SK-N-SH (cell line): ENCODE measurements at regions not wholly inside any gene's neighbourhood (a gene's known extent, or its start where the extent isn't known, plus 50 kb on each side); places are given as distances from the start of the nearest gene placed in this dataset.

Source experiments
- CTCF ChIA-PET: fragments of 300-600, 350-600 bp; formaldehyde crosslinking; extraction: SDS; loops from one replicate; lab custom pipeline; 2021; lab: Yijun Ruan, JAX
- POLR2A ChIA-PET: fragments of 350-600 bp; sonication (Branson Sonifier 250); formaldehyde crosslinking; extraction: SDS; loops from one replicate; lab custom pipeline; 2020; ENCODE audit warnings: antibody characterized with exemption, inconsistent platforms; lab: Yijun Ruan, JAX
- DNase-seq: peaks from one replicate; pipeline ENCODE4 v3.0.0; 2012
- H2AFZ ChIP-seq: fragments of 200-600 bp; sonication (generic); 2 replicates; pipeline ENCODE4 v1.8.1; 2016; ENCODE audit warnings: antibody characterized with exemption, mild to moderate bottlenecking, low read depth
- H3F3A ChIP-seq: fragments of 200-600 bp; sonication (generic); replicated peaks from 2 replicates; pipeline ENCODE3; 2016; ENCODE audit warnings: antibody characterized with exemption, mild to moderate bottlenecking; ENCODE audit not compliant: insufficient read depth
- H3K27ac ChIP-seq, 2 experiments: fragments of 200-500 bp in 1 of 2; fragments of 200-600 bp in 1 of 2; sonication (Bioruptor generic) in 1 of 2; sonication (generic), shearing (Covaris generic) in 1 of 2; 2 replicates each; pipeline versions ENCODE4 v1.5.1 to v1.6.1; 2014 to 2016; ENCODE audit warnings: low read depth in 2 of 2, inconsistent platforms in 1 of 2, low read length in 1 of 2, mild to moderate bottlenecking in 1 of 2, mixed read lengths in 1 of 2
- H3K27me3 ChIP-seq: fragments of 200-600 bp; sonication (generic), shearing (Covaris generic); 2 replicates; pipeline ENCODE4 v1.6.1; 2016; ENCODE audit warnings: mixed run types; ENCODE audit not compliant: insufficient read depth
- H3K36me3 ChIP-seq, 2 experiments: fragments of 200-500 bp in 1 of 2; fragments of 200-600 bp in 1 of 2; sonication (Bioruptor generic) in 1 of 2; sonication (generic) in 1 of 2; replicated peaks in 1 of 2; 2 replicates each; pipeline versions ENCODE3 to v1.5.1; 2014 to 2016; ENCODE audit warnings: low read length in 1 of 2, mild to moderate bottlenecking in 1 of 2; ENCODE audit not compliant: insufficient read depth in 2 of 2, control insufficient read depth in 1 of 2
- H3K4me1 ChIP-seq, 2 experiments: fragments of 200-500 bp in 1 of 2; fragments of 200-600 bp in 1 of 2; sonication (Bioruptor generic) in 1 of 2; sonication (generic), shearing (Covaris generic) in 1 of 2; 2 replicates each; pipeline versions ENCODE4 v1.5.1 to v1.6.1; 2014 to 2016; ENCODE audit warnings: low read depth in 1 of 2, low read length in 1 of 2, mixed run types in 1 of 2; ENCODE audit not compliant: insufficient read depth in 2 of 2, control insufficient read depth in 1 of 2
- H3K4me2 ChIP-seq: fragments of 200-600 bp; sonication (generic), shearing (Covaris generic); 2 replicates; pipeline ENCODE4 v1.6.1; 2017; ENCODE audit warnings: mixed run types
- H3K4me3 ChIP-seq, 2 experiments: fragments of 200-500 bp in 1 of 2; fragments of 200-600 bp in 1 of 2; sonication (Bioruptor generic) in 1 of 2; sonication (generic), shearing (Covaris generic) in 1 of 2; 2 replicates each; pipeline versions ENCODE4 v1.5.1 to v1.8.1; 2014 to 2016; ENCODE audit warnings: low read depth in 2 of 2, inconsistent platforms in 1 of 2, low read length in 1 of 2, mild to moderate bottlenecking in 1 of 2, mixed read lengths in 1 of 2, moderate library complexity in 1 of 2
- H3K79me2 ChIP-seq: fragments of 200-600 bp; sonication (generic); 2 replicates; pipeline ENCODE4 v1.8.1; 2017; ENCODE audit warnings: mild to moderate bottlenecking; ENCODE audit not compliant: insufficient read depth
- H3K9ac ChIP-seq: fragments of 200-600 bp; sonication (generic); 2 replicates; pipeline ENCODE4 v1.6.1; 2017; ENCODE audit warnings: mixed run types
- H3K9me2 ChIP-seq: fragments of 200-600 bp; sonication (generic); 2 replicates; pipeline ENCODE4 v1.6.1; 2017; ENCODE audit warnings: mixed run types
- H3K9me3 ChIP-seq: fragments of 200-600 bp; sonication (generic); 2 replicates; pipeline ENCODE4 v1.6.1; 2017; ENCODE audit warnings: mixed run types, mild to moderate bottlenecking, moderate library complexity
- H4K20me1 ChIP-seq: fragments of 200-600 bp; sonication (generic); 2 replicates; pipeline ENCODE4 v1.6.1; 2017; ENCODE audit warnings: mild to moderate bottlenecking, mixed run types; ENCODE audit not compliant: insufficient read depth
- CHD2 ChIP-seq: fragments of 150-350 bp; IDR thresholded peaks from 2 replicates; pipeline ENCODE4 v1.6.1; 2018; ENCODE audit warnings: low read length; ENCODE audit not compliant: partially characterized antibody
- CTCF ChIP-seq: fragments of 200-600 bp; sonication (generic); IDR thresholded peaks from 2 replicates; pipeline ENCODE4 v1.6.1; 2017; ENCODE audit warnings: antibody characterized with exemption, mild to moderate bottlenecking, moderate library complexity
- ELF1 ChIP-seq: IDR thresholded peaks from 2 replicates; pipeline ENCODE4 v1.4.0; 2012
- FOSL2 ChIP-seq: IDR thresholded peaks from 2 replicates; pipeline ENCODE4 v1.4.0; 2012; ENCODE audit warnings: low read depth, mild to moderate bottlenecking, moderate library complexity, borderline replicate concordance
- FOXJ3 ChIP-seq: sonication (generic); formaldehyde crosslinking; IDR thresholded peaks from 2 replicates; pipeline ENCODE4 v1.5.1; 2020; ENCODE audit warnings: mild to moderate bottlenecking, missing genetic modification reagents
- IRF3 ChIP-seq: fragments of 150-350 bp; IDR thresholded peaks from 2 replicates; pipeline ENCODE4 v1.6.1; 2016; ENCODE audit warnings: mild to moderate bottlenecking, low read depth, low read length
- JUND ChIP-seq: IDR thresholded peaks from 2 replicates; pipeline ENCODE4 v1.4.0; 2012
- MAX ChIP-seq: IDR thresholded peaks from 2 replicates; pipeline ENCODE4 v1.4.0; 2012; ENCODE audit warnings: low read depth
- MXI1 ChIP-seq: IDR thresholded peaks from 2 replicates; pipeline ENCODE4 v1.6.1; 2012; ENCODE audit warnings: mild to moderate bottlenecking, low read depth, low read length, improper control_type of control experiment
- POLR2AphosphoS5 ChIP-seq: IDR thresholded peaks from 2 replicates; pipeline ENCODE4 v1.6.1; 2012; ENCODE audit warnings: low read depth, low read length
- RAD21 ChIP-seq: IDR thresholded peaks from 2 replicates; pipeline ENCODE4 v1.6.1; 2012; ENCODE audit warnings: mild to moderate bottlenecking, low read length
- REST ChIP-seq: IDR thresholded peaks from 2 replicates; pipeline ENCODE4 v1.6.1; 2012; ENCODE audit warnings: mild to moderate bottlenecking, low read depth, low read length, moderate library complexity
- RFX5 ChIP-seq: IDR thresholded peaks from 2 replicates; pipeline ENCODE4 v1.6.1; 2012; ENCODE audit warnings: mild to moderate bottlenecking, improper control_type of control experiment, low read length
- RXRA ChIP-seq: IDR thresholded peaks from 2 replicates; pipeline ENCODE4 v1.4.0; 2012; ENCODE audit warnings: low read depth, mild to moderate bottlenecking, borderline replicate concordance
- SIN3A ChIP-seq: IDR thresholded peaks from 2 replicates; pipeline ENCODE4 v1.6.1; 2012; ENCODE audit warnings: low read depth, mild to moderate bottlenecking, low read length, moderate library complexity, borderline replicate concordance
- SMC3 ChIP-seq: IDR thresholded peaks from 2 replicates; pipeline ENCODE4 v1.6.1; 2012; ENCODE audit warnings: low read depth, low read length, improper control_type of control experiment
- TAF1 ChIP-seq: IDR thresholded peaks from 2 replicates; pipeline ENCODE4 v1.6.1; 2012; ENCODE audit warnings: low read depth, mild to moderate bottlenecking, low read length, moderate library complexity, borderline replicate concordance
- USF1 ChIP-seq: IDR thresholded peaks from 2 replicates; pipeline ENCODE4 v1.4.0; 2012; ENCODE audit warnings: low read depth, borderline replicate concordance
- USF2 ChIP-seq: fragments of 150-350 bp; IDR thresholded peaks from 2 replicates; pipeline ENCODE4 v1.6.1; 2017; ENCODE audit warnings: antibody characterized with exemption, low read length, low read depth, borderline replicate concordance
- YY1 ChIP-seq: IDR thresholded peaks from 2 replicates; pipeline ENCODE4 v1.4.0; 2012; ENCODE audit warnings: low read depth, mild to moderate bottlenecking
- WGBS: methylation state at CpG from one replicate; pipeline ENCODE4 v1.1.6; 2017; ENCODE audit warnings: low lambda C conversion rate; 5-methylcytosine and 5-hydroxymethylcytosine counted together

- TF ChIP-seq YY1: no peak
- no peak for TF ChIP-seq CTCF
- TF ChIP-seq USF1: no peak
- no peak for TF ChIP-seq TAF1
- no peak for TF ChIP-seq POLR2AphosphoS5
- TF ChIP-seq RAD21: no peak
- TF ChIP-seq, all 33 proteins: peak for 0
Measured at GRCh38 chr12:124073356-124074035, 100.5 kb downstream of the ZNF664 start (continued).

- H3F3A ChIP-seq: no peaks in the 10 kb centered on the region
- TF ChIP-seq FOXJ3 (no peak), SMC3 (no peak), TAF1 (no peak), JUND (no peak), REST (no peak), FOSL2 (no peak), CHD2 (no peak), MAX (no peak), IRF3 (no peak), RXRA (no peak), MXI1 (no peak), USF2 (no peak), USF1 (no peak), SIN3A (no peak), RFX5 (no peak), ELF1 (no peak), YY1 (no peak)
- H3K27me3 ChIP-seq: no peaks in the 10 kb centered on the region
- no peak overlapping the region for H3K4me2 ChIP-seq
- H3K27ac ChIP-seq: no peak overlapping the region
- DNase-seq: no peak
- WGBS: 60% methylated on average over 4 of the region's 4 CpGs
- H3K9ac ChIP-seq: no peak overlapping the region
- no peak overlapping the region for H3K4me3 ChIP-seq
- H3K9me3 ChIP-seq: no peaks in the 10 kb centered on the region
- no peaks in the 10 kb centered on the region for H3K79me2 ChIP-seq
- no peaks in the 10 kb centered on the region for H3K9me2 ChIP-seq
- no peak overlapping the region for H2AFZ ChIP-seq
- no peaks in the 10 kb centered on the region; a peak in 1 of 4 replicates for H3K4me1 ChIP-seq
- H4K20me1 ChIP-seq: no peaks in the 10 kb centered on the region
- ChIA-PET POLR2A (no interaction called here), CTCF (interaction anchor here (0.6 kb wide), 1 partner anchor 58 kb away, joined by 3 read pairs; no protein-coding TSS in a partner anchor)
- H3K36me3 ChIP-seq: no peaks in the 10 kb centered on the region
Measured at GRCh38 chr12:124075841-124076240, 102.8 kb downstream of the ZNF664 start.
